Lower lobe of right lung (tissue), 2 donors: ENCODE measurements at regions not wholly inside any gene's neighbourhood (a gene's known extent, or its start where the extent isn't known, plus 50 kb on each side); places are given as distances from the start of the nearest gene placed in this dataset.

ENCODE experiments used
- ATAC-seq, 2 donors: fragments of 200-7000 bp; cut with Tn5 transposase; one replicate each; pipeline ENCODE4 v1.9.1; 2020 to 2022; ENCODE audit warnings: mild to moderate bottlenecking in 2 of 2, moderate library complexity in 2 of 2
- DNase-seq: peaks from one replicate; pipeline ENCODE4 v3.0.0-alpha.2; 2020
- H3K27ac ChIP-seq: fragments of 200-600 bp; one replicate; pipeline ENCODE4 v1.8.0; 2022
- H3K27me3 ChIP-seq: fragments of 200-600 bp; one replicate; pipeline ENCODE4 v1.8.0; 2022; ENCODE audit warnings: low read depth
- H3K36me3 ChIP-seq: fragments of 200-600 bp; one replicate; pipeline ENCODE4 v1.8.0; 2022; ENCODE audit warnings: mild to moderate bottlenecking
- H3K4me1 ChIP-seq: fragments of 200-600 bp; one replicate; pipeline ENCODE4 v1.8.0; 2022
- H3K4me3 ChIP-seq: fragments of 200-600 bp; one replicate; pipeline ENCODE4 v1.8.0; 2022; ENCODE audit warnings: mild to moderate bottlenecking
- H3K9me3 ChIP-seq: fragments of 200-600 bp; one replicate; pipeline ENCODE4 v1.8.0; 2022
- CTCF ChIP-seq: fragments of 200-600 bp; IDR thresholded peaks from one replicate; pipeline ENCODE4 v1.8.0; 2022; ENCODE audit warnings: antibody characterized with exemption, mild to moderate bottlenecking
- intact Hi-C: fragments of 100-400 bp; cut with DNase I; formaldehyde crosslinking; loops from one replicate; pipeline ENCODE4 v1.11.0; 2022
- donor health status: DM: no; HTN: yes; CAD: no; lungs with severe emphysema.

GRCh38 chr13:76048675-76049375, 412.7 kb downstream of the LMO7 start:
- no peak for TF ChIP-seq CTCF
- no peaks in the 10 kb centered on the region for H3K36me3 ChIP-seq
- no peaks in the 10 kb centered on the region for H3K4me1 ChIP-seq
- H3K4me3 ChIP-seq: no peak overlapping the region
- intact Hi-C loops: no loop called here
- ATAC-seq (no peak), DNase-seq (no peak)
- no peaks in the 10 kb centered on the region for H3K27me3 ChIP-seq
- H3K27ac ChIP-seq: no peak overlapping the region
- no peaks in the 10 kb centered on the region for H3K9me3 ChIP-seq

- intact Hi-C loops: no loop called here
- Histone ChIP-seq H3K9me3 (no peaks in the 10 kb centered on the region), H3K4me3 (no peak overlapping the region), H3K36me3 (no peaks in the 10 kb centered on the region), H3K27me3 (no peaks in the 10 kb centered on the region), H3K27ac (no peak overlapping the region), H3K4me1 (no peaks in the 10 kb centered on the region)
- DNase-seq (no peak), ATAC-seq (no peak)
- TF ChIP-seq CTCF: no peak
Observed at GRCh38 chr13:76048131-76048530, 412.0 kb downstream of the LMO7 start.

GRCh38 chr13:76043874-76044273, 407.7 kb downstream of the LMO7 start:
- Histone ChIP-seq H3K27me3 (no peaks in the 10 kb centered on the region), H3K4me3 (no peak overlapping the region), H3K27ac (no peak overlapping the region), H3K4me1 (no peaks in the 10 kb centered on the region), H3K9me3 (no peaks in the 10 kb centered on the region), H3K36me3 (no peaks in the 10 kb centered on the region)
- no peak for DNase-seq
- no peak for ATAC-seq
- intact Hi-C loops: no loop called here
- TF ChIP-seq CTCF: no peak

GRCh38 chr13:76038920-76039716, 403.0 kb downstream of the LMO7 start:
- intact Hi-C loops: no loop called here
- DNase-seq (no peak), ATAC-seq (no peak)
- H3K27ac ChIP-seq: no peak overlapping the region
- no peaks in the 10 kb centered on the region for H3K27me3 ChIP-seq
- TF ChIP-seq CTCF: no peak
- H3K4me3 ChIP-seq: no peak overlapping the region
- no peaks in the 10 kb centered on the region for H3K9me3 ChIP-seq
- H3K36me3 ChIP-seq: no peaks in the 10 kb centered on the region
- no peaks in the 10 kb centered on the region for H3K4me1 ChIP-seq

GRCh38 chr13:76036176-76036575, 400.0 kb downstream of the LMO7 start:
- no peaks in the 10 kb centered on the region for H3K36me3 ChIP-seq
- ATAC-seq (no peak), DNase-seq (no peak)
- intact Hi-C loops: no loop called here
- H3K27ac ChIP-seq: no peak overlapping the region
- no peak overlapping the region for H3K4me3 ChIP-seq
- no peaks in the 10 kb centered on the region for H3K4me1 ChIP-seq
- TF ChIP-seq CTCF: no peak
- H3K9me3 ChIP-seq: no peaks in the 10 kb centered on the region
- H3K27me3 ChIP-seq: no peaks in the 10 kb centered on the region
